HepG2 (cell line): ENCODE measurements at regions not wholly inside any gene's neighbourhood (a gene's known extent, or its start where the extent isn't known, plus 50 kb on each side); places are given as distances from the start of the nearest gene placed in this dataset.

Source experiments
- ATAC-seq: fragments of 200-7000 bp; cut with Tn5 transposase; 3 replicates; pipeline ENCODE4 v1.9.1; 2020; ENCODE audit warnings: mild to moderate bottlenecking, moderate library complexity
- BruUV-seq: library from RNA; stranded (reverse); fragments of 400-500 nt; replicated peaks from 2 replicates; lab custom pipeline; 2021; lab: Mats Ljungman, UMichigan
- CTCF ChIA-PET: fragments of 300-600 bp; formaldehyde crosslinking; extraction: SDS; loops from one replicate; lab custom pipeline; 2021; ENCODE audit warnings: low total read pairs, inconsistent platforms, low intra/inter-chr PET ratio; lab: Yijun Ruan, JAX
- POLR2A ChIA-PET: fragments of 350-600 bp; sonication (Branson Sonifier 250); formaldehyde crosslinking; loops from one replicate; lab custom pipeline; 2020; ENCODE audit warnings: antibody characterized with exemption, inconsistent platforms; lab: Yijun Ruan, JAX
- DNase-seq: peaks from one replicate; pipeline ENCODE4 v3.0.0-alpha.2; 2015; ENCODE audit warnings: low spot score
- FAIRE-seq: peaks from 3 replicates; lab custom pipeline; 2011; peaks lifted over from hg19 to GRCh38; lab: Jason Lieb, UNC
- H2AFZ ChIP-seq: one replicate; pipeline ENCODE4 v1.6.1; 2011; ENCODE audit warnings: low read length, inconsistent platforms
- H3K27ac ChIP-seq: fragments of 300-600 bp; 3 replicates; pipeline ENCODE4 v1.8.0; 2011; ENCODE audit warnings: mixed run types, mild to moderate bottlenecking, mixed read lengths, low read length, inconsistent platforms; ENCODE audit not compliant: insufficient read depth; ENCODE audit errors: extremely low read length
- H3K27me3 ChIP-seq, 2 experiments: fragments of 200-600 bp in 1 of 2; 2 replicates in 1 of 2; 3 replicates in 1 of 2; pipeline versions ENCODE4 v1.6.0 to v1.8.0; 2011; ENCODE audit warnings: low read length in 2 of 2, mild to moderate bottlenecking in 2 of 2, moderate library complexity in 2 of 2, inconsistent platforms in 1 of 2; ENCODE audit not compliant: insufficient read depth in 2 of 2, control insufficient read depth in 1 of 2
- H3K36me3 ChIP-seq, 2 experiments: fragments of 200-600 bp in 1 of 2; replicated peaks in 1 of 2; 2 replicates in 1 of 2; 3 replicates in 1 of 2; pipeline versions ENCODE4 v1.5.1 to v1.8.0; 2011; ENCODE audit warnings: low read length in 2 of 2, inconsistent platforms in 1 of 2; ENCODE audit not compliant: insufficient read depth in 2 of 2, control insufficient read depth in 1 of 2
- H3K4me1 ChIP-seq: 2 replicates; pipeline ENCODE4 v1.5.1; 2012; ENCODE audit warnings: low read length, inconsistent platforms; ENCODE audit not compliant: insufficient read depth
- H3K4me2 ChIP-seq: 2 replicates; pipeline ENCODE4 v1.6.0; 2011; ENCODE audit warnings: low read depth, low read length, inconsistent platforms
- H3K4me3 ChIP-seq, 3 experiments: fragments of 200-600 bp in 1 of 3; sonication (generic), shearing (Covaris generic) in 1 of 3; replicated peaks in 1 of 3; 2 replicates each; pipeline ENCODE4 v1.5.1; 2011 to 2016; ENCODE audit warnings: low read length in 3 of 3, inconsistent platforms in 2 of 3, low read depth in 2 of 3, mild to moderate bottlenecking in 2 of 3, control low read depth in 1 of 3, mixed read lengths in 1 of 3; ENCODE audit not compliant: insufficient read depth in 1 of 3
- H3K79me2 ChIP-seq: one replicate; pipeline ENCODE4 v1.6.1; 2011; ENCODE audit warnings: low read length, inconsistent platforms; ENCODE audit not compliant: insufficient read depth
- H3K9ac ChIP-seq: 2 replicates; pipeline ENCODE4 v1.6.0; 2011; ENCODE audit warnings: mild to moderate bottlenecking, low read depth, low read length, inconsistent platforms; ENCODE audit not compliant: insufficient read depth
- H3K9me3 ChIP-seq: 2 replicates; pipeline ENCODE4 v1.5.1; 2012; ENCODE audit warnings: mild to moderate bottlenecking, low read length
- H4K20me1 ChIP-seq: 2 replicates; pipeline ENCODE4 v1.6.0; 2011; ENCODE audit warnings: inconsistent platforms, mild to moderate bottlenecking, low read length, moderate library complexity; ENCODE audit not compliant: insufficient read depth
- ESRRA ChIP-seq: sonication (generic); formaldehyde crosslinking; IDR thresholded peaks from 2 replicates; pipeline ENCODE4 v1.5.1; 2020; ENCODE audit warnings: mild to moderate bottlenecking, low read depth, missing genetic modification reagents
- HDAC1 ChIP-seq: sonication (generic); formaldehyde crosslinking; IDR thresholded peaks from 2 replicates; pipeline ENCODE4 v1.5.1; 2020; ENCODE audit warnings: mild to moderate bottlenecking, missing genetic modification reagents
- IRF9 ChIP-seq: sonication (generic); formaldehyde crosslinking; IDR thresholded peaks from 2 replicates; pipeline ENCODE4 v1.8.0; 2022; ENCODE audit warnings: missing genetic modification reagents, mild to moderate bottlenecking, borderline replicate concordance
- MAF1 ChIP-seq: sonication (generic); formaldehyde crosslinking; IDR thresholded peaks from 2 replicates; pipeline ENCODE4 v1.5.0; 2020; ENCODE audit warnings: missing genetic modification reagents, borderline replicate concordance
- PHF21A ChIP-seq: sonication (generic); formaldehyde crosslinking; IDR thresholded peaks from 2 replicates; pipeline ENCODE4 v1.5.0; 2020; ENCODE audit warnings: mild to moderate bottlenecking, missing genetic modification reagents
- ZNF276 ChIP-seq: sonication (generic); formaldehyde crosslinking; IDR thresholded peaks from 2 replicates; pipeline ENCODE4 v1.4.0; 2020; ENCODE audit warnings: mild to moderate bottlenecking, low read depth, missing genetic modification reagents
- ZNF672 ChIP-seq: sonication (generic); formaldehyde crosslinking; IDR thresholded peaks from 2 replicates; pipeline ENCODE4 v1.8.1; 2022; ENCODE audit warnings: missing genetic modification reagents
- ZNF737 ChIP-seq: sonication (generic); formaldehyde crosslinking; IDR thresholded peaks from 2 replicates; pipeline ENCODE4 v1.5.0; 2020; ENCODE audit warnings: missing genetic modification reagents, mild to moderate bottlenecking, borderline replicate concordance
- WGBS: methylation state at CpG from one replicate; pipeline ENCODE4 v1.1.6; 2017; ENCODE audit warnings: low lambda C conversion rate; 5-methylcytosine and 5-hydroxymethylcytosine counted together
- in situ Hi-C: cut with HindIII; loops from 2 replicates; pipeline ENCODE4 v1.10.0; 2017; ENCODE audit warnings: low pct_unique_long_range_greater_than_20kb; ENCODE audit not compliant: extremely low pct_ligation_motif_present
- intact Hi-C: fragments of 100-400 bp; cut with micrococcal nuclease; formaldehyde crosslinking; loops from one replicate; pipeline ENCODE4 v1.10.0; 2022; ENCODE audit not compliant: unreplicated experiment

- no peak for TF ChIP-seq ESRRA (CRISPR knock-in tag)
- no peak for TF ChIP-seq MAF1 (CRISPR knock-in tag)
Measured at GRCh38 chr12:125949471-125949870, 884.2 kb downstream of the AACS start (continued).

- H3K79me2 ChIP-seq, result no peaks in the 10 kb centered on the region
- no peak overlapping the region for H3K4me2 ChIP-seq
- no peak for FAIRE-seq
- H3K27me3 ChIP-seq, result no peaks in the 10 kb centered on the region
- H3K9me3 ChIP-seq, result peaks cover 50% of the 10 kb centered on the region
- intact Hi-C loops (no loop called here), in situ Hi-C loops (no loop called here)
- no peak for ATAC-seq
- ChIA-PET POLR2A (no interaction called here), CTCF (no interaction called here)
- no peak overlapping the region for H2AFZ ChIP-seq
- no peaks in the 10 kb centered on the region for H4K20me1 ChIP-seq
- H3K27ac ChIP-seq, result no peak overlapping the region
- H3K4me3 ChIP-seq, result no peak overlapping the region
- no peak overlapping the region for H3K9ac ChIP-seq
- no peak for DNase-seq
- H3K4me1 ChIP-seq, result no peaks in the 10 kb centered on the region
- WGBS, result 25% methylated on average over 4 of the region's 4 CpGs
- TF ChIP-seq ZNF276 (CRISPR knock-in tag) (no peak), PHF21A (CRISPR knock-in tag) (no peak), ZNF672 (no peak), HDAC1 (no peak), IRF9 (CRISPR knock-in tag) (no peak), ZNF737 (CRISPR knock-in tag) (no peak)
- H3K36me3 ChIP-seq, result no peaks in the 10 kb centered on the region
- BruUV-seq, result no TSS peak
Measured at GRCh38 chr12:125954362-125954761, 889.1 kb downstream of the AACS start.
